Endothelial cell of umbilical vein (primary cell): ENCODE measurements at regions not wholly inside any gene's neighbourhood (a gene's known extent, or its start where the extent isn't known, plus 50 kb on each side); places are given as distances from the start of the nearest gene placed in this dataset.
"Not testable (repeated sequence)": the region's sequence is repeated elsewhere in the genome, so short reads cannot be mapped to it uniquely, and the experiment has no call there.

Experiments
- BruUV-seq: library from RNA; stranded (reverse); fragments of 400-500 nt; replicated peaks from 2 replicates; lab custom pipeline; 2021; lab: Mats Ljungman, UMichigan
- CTCF ChIA-PET: fragments of 300-600, 350-600 bp; sonication (Branson Sonifier 250); formaldehyde crosslinking; loops from one replicate; lab custom pipeline; 2021; ENCODE audit warnings: antibody characterized with exemption, inconsistent platforms; lab: Charles Lee
- POLR2A ChIA-PET: fragments of 300-600, 350-600 bp; sonication (Branson Sonifier 250); formaldehyde crosslinking; loops from one replicate; lab custom pipeline; 2021; ENCODE audit warnings: antibody characterized with exemption, inconsistent platforms; lab: Charles Lee
- DNase-seq: peaks from one replicate; pipeline ENCODE4 v3.0.0-alpha.2; 2011; ENCODE audit warnings: low read depth, low spot score
- FAIRE-seq: peaks from 2 replicates; lab custom pipeline; 2011; peaks lifted over from hg19 to GRCh38; lab: Jason Lieb, UNC
- H2AFZ ChIP-seq: 2 replicates; pipeline ENCODE4 v1.6.0; 2012; ENCODE audit warnings: low read depth, low read length, control low read depth, inconsistent platforms
- H3K27ac ChIP-seq: 2 replicates; pipeline ENCODE4 v1.5.1; 2011; ENCODE audit warnings: low read depth, mild to moderate bottlenecking, control low read depth, low read length, moderate library complexity; ENCODE audit not compliant: insufficient read depth
- H3K27me3 ChIP-seq, 2 experiments: 2 replicates each; pipeline versions ENCODE4 v1.6.0 to v1.6.1; 2011; ENCODE audit warnings: low read length in 2 of 2, mixed read lengths in 1 of 2; ENCODE audit not compliant: control insufficient read depth in 2 of 2, insufficient read depth in 2 of 2
- H3K36me3 ChIP-seq, 2 experiments: 2 replicates in 1 of 2; 3 replicates in 1 of 2; pipeline ENCODE4 v1.5.1; 2011; ENCODE audit warnings: low read length in 2 of 2, mild to moderate bottlenecking in 1 of 2, moderate library complexity in 1 of 2; ENCODE audit not compliant: control insufficient read depth in 2 of 2, insufficient read depth in 2 of 2; ENCODE audit errors: extremely low read depth in 1 of 2
- H3K4me1 ChIP-seq: 3 replicates; pipeline ENCODE4 v1.5.1; 2011; ENCODE audit warnings: mild to moderate bottlenecking, low read length; ENCODE audit not compliant: control insufficient read depth, insufficient read depth; ENCODE audit errors: extremely low read depth
- H3K4me2 ChIP-seq: 2 replicates; pipeline ENCODE4 v1.6.1; 2011; ENCODE audit warnings: low read length, control low read depth, mixed read lengths; ENCODE audit not compliant: insufficient read depth
- H3K4me3 ChIP-seq, 3 experiments: fragments of 200-600 bp in 1 of 3; sonication (generic), shearing (Covaris generic) in 1 of 3; replicated peaks in 1 of 3; 2 replicates each; pipeline ENCODE4 v1.5.1; 2011 to 2016; ENCODE audit warnings: control low read depth in 3 of 3, low read length in 3 of 3, mild to moderate bottlenecking in 2 of 3, inconsistent platforms in 1 of 3, low read depth in 1 of 3, moderate library complexity in 1 of 3; ENCODE audit not compliant: insufficient read depth in 1 of 3
- H3K79me2 ChIP-seq: 2 replicates; pipeline ENCODE4 v1.6.0; 2012; ENCODE audit warnings: low read length, inconsistent platforms; ENCODE audit not compliant: control insufficient read depth, insufficient read depth
- H3K9ac ChIP-seq: replicated peaks from 2 replicates; pipeline ENCODE3; 2011; ENCODE audit warnings: low read length, control low read depth; ENCODE audit not compliant: insufficient read depth; ENCODE audit errors: extremely low read depth
- H3K9me1 ChIP-seq: replicated peaks from 3 replicates; pipeline ENCODE4 v1.6.0; 2011; ENCODE audit warnings: mild to moderate bottlenecking, low read length; ENCODE audit not compliant: control insufficient read depth, insufficient read depth; ENCODE audit errors: extremely low read depth
- H3K9me3 ChIP-seq: replicated peaks from 2 replicates; pipeline ENCODE4 v1.5.1; 2012; ENCODE audit warnings: low read length, inconsistent platforms; ENCODE audit not compliant: control insufficient read depth, insufficient read depth
- H4K20me1 ChIP-seq: replicated peaks from 2 replicates; pipeline ENCODE3; 2011; ENCODE audit warnings: mild to moderate bottlenecking, low read length; ENCODE audit not compliant: control insufficient read depth, insufficient read depth; ENCODE audit errors: extremely low read depth
- FOS ChIP-seq: IDR thresholded peaks from 2 replicates; pipeline ENCODE4 v1.6.1; 2011; ENCODE audit warnings: mild to moderate bottlenecking, low read length, moderate library complexity, borderline replicate concordance; ENCODE audit not compliant: insufficient read depth
- dilution Hi-C: fragments of 300-500 bp; cut with MboI; formaldehyde crosslinking; loops from one replicate; pipeline ENCODE4 v1.15.0; 2019; ENCODE audit warnings: low sequenced_read_pairs; ENCODE audit not compliant: extremely low pct_ligation_motif_present
- intact Hi-C: fragments of 100-400 bp; cut with micrococcal nuclease; formaldehyde crosslinking; loops from one replicate; pipeline ENCODE4 v1.10.0; 2022

DNA sequence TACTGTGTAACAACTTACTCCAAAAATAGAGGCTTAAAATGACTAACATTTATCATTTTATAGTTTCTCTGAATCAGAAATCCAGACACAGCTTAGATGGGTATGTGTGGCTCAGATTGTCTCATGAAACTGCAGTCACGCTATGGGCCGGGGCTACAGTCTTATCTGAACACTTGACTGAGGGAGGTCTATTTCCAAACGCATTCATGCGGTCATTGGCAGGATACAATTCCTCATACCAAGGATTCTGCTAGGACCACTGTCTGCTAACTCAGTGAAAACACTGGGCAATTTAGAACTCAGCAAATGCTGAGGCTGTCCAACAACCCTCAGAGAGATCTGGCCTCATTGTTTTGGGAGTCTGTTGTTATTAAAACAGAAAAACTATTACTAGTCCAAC is 178.6 kb downstream of the TBX15 start:
- H3K9ac ChIP-seq: no peak overlapping the region
- H3K4me1 ChIP-seq: no peaks in the 10 kb centered on the region
- H3K9me1 ChIP-seq: no peaks in the 10 kb centered on the region
- no peaks in the 10 kb centered on the region for H3K79me2 ChIP-seq
- DNase-seq (no peak), FAIRE-seq (no peak)
- H3K4me2 ChIP-seq: no peak overlapping the region
- no peaks in the 10 kb centered on the region for H3K27me3 ChIP-seq
- no peaks in the 10 kb centered on the region for H4K20me1 ChIP-seq
- no peak overlapping the region for H3K4me3 ChIP-seq
- peaks cover 2% of the 10 kb centered on the region for H3K9me3 ChIP-seq
- dilution Hi-C loops (no loop called here), intact Hi-C loops (no loop called here)
- no peak overlapping the region for H2AFZ ChIP-seq
- CTCF ChIA-PET: no interaction called here
- no peaks in the 10 kb centered on the region for H3K36me3 ChIP-seq
- no peak overlapping the region for H3K27ac ChIP-seq
- no TSS peak for BruUV-seq
- TF ChIP-seq FOS: no peak
- POLR2A ChIA-PET: no interaction called here

DNA sequence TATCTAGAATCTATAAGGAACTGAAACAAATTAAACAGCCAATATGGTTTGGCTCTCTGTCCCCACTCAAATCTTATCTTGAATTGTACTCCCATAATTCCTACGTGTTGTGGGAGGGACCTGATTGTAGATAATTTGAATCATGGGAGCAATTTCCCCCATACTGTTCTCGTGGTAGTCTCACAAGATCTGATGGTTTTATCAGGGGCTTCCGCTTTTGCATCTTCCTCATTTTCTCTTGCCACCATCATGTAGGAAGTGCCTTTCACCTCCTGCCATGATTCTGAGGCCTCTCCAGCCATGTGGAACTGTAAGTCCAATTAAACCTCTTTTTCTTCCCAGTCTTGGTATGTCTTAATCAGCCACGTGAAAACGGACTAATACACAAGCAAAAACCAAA is 185.0 kb downstream of the TBX15 start:
- H3K9me3 ChIP-seq, H3K27ac ChIP-seq, H3K4me2 ChIP-seq, H3K36me3 ChIP-seq, CTCF ChIA-PET, H3K9me1 ChIP-seq, H4K20me1 ChIP-seq, H3K4me3 ChIP-seq, H3K4me1 ChIP-seq, H3K9ac ChIP-seq, BruUV-seq, dilution Hi-C loops, FAIRE-seq, H2AFZ ChIP-seq, intact Hi-C loops, H3K79me2 ChIP-seq, POLR2A ChIA-PET, H3K27me3 ChIP-seq, DNase-seq: not testable (repeated sequence)
